ENCODE measurements at regions not wholly inside any gene's neighbourhood (a gene's known extent, or its start where the extent isn't known, plus 50 kb on each side); places are given as distances from the start of the nearest gene placed in this dataset.

GRCh38 chr6:115612216-115612615, 448.5 kb downstream of the FRK start:
- no peaks in the 10 kb centered on the region for H3K36me3 ChIP-seq (ENCODE audit: control insufficient read depth, insufficient read depth, low read length)
- H3K27ac ChIP-seq (ENCODE audit: low read length), result no peak overlapping the region
- TF ChIP-seq POLR2AphosphoS5 (IDR thresholded peaks at IDR 0.05; ENCODE audit: low read depth, low read length) (no peak), SIN3A (IDR thresholded peaks at IDR 0.05; ENCODE audit: borderline replicate concordance, insufficient read depth, low read depth, low read length) (no peak), REST (IDR thresholded peaks at IDR 0.05; ENCODE audit: insufficient read depth in 1 of 2, low read depth in 2 of 2, low read length in 1 of 2) (no peak), CTCF (IDR thresholded peaks at IDR 0.05) (no peak), TCF7L2 (IDR thresholded peaks at IDR 0.05; ENCODE audit: low read depth, low read length) (no peak)
- no TSS peak for BruUV-seq (replicated peaks)
- ATAC-seq (no peak), DNase-seq (ENCODE audit: low read depth, low spot score) (no peak)
- CTCF ChIA-PET, result no interaction called here
- in situ Hi-C loops (cut with HindIII; ENCODE audit: low pct_unique_long_range_greater_than_20kb, low sequenced_read_pairs), result no loop called here
- intact Hi-C loops (cut with micrococcal nuclease; ENCODE audit: unreplicated experiment), result no loop called here
- POLR2A ChIA-PET, result no interaction called here
- H3K27me3 ChIP-seq (ENCODE audit: control insufficient read depth, insufficient read depth, low read length), result no peaks in the 10 kb centered on the region
- no peak overlapping the region for H3K4me3 ChIP-seq (ENCODE audit: low read depth in 2 of 2, low read length in 2 of 2)
- no peaks in the 10 kb centered on the region for H3K4me1 ChIP-seq (ENCODE audit: control insufficient read depth, insufficient read depth, low read length)
- no peaks in the 10 kb centered on the region for H3K9me3 ChIP-seq (ENCODE audit: control insufficient read depth, insufficient read depth, low read depth, low read length)

- BruUV-seq (replicated peaks), result no TSS peak
- H3K9me3 ChIP-seq (ENCODE audit: control insufficient read depth, insufficient read depth, low read depth, low read length), result no peaks in the 10 kb centered on the region
- intact Hi-C loops (cut with micrococcal nuclease; ENCODE audit: unreplicated experiment) (no loop called here), in situ Hi-C loops (cut with HindIII; ENCODE audit: low pct_unique_long_range_greater_than_20kb, low sequenced_read_pairs) (no loop called here)
- no peaks in the 10 kb centered on the region for H3K4me1 ChIP-seq (ENCODE audit: control insufficient read depth, insufficient read depth, low read length)
- H3K36me3 ChIP-seq (ENCODE audit: control insufficient read depth, insufficient read depth, low read length), result no peaks in the 10 kb centered on the region
- ChIA-PET POLR2A (no interaction called here), CTCF (no interaction called here)
- H3K27me3 ChIP-seq (ENCODE audit: control insufficient read depth, insufficient read depth, low read length), result no peaks in the 10 kb centered on the region
- ATAC-seq, result no peak
- TF ChIP-seq CTCF (IDR thresholded peaks at IDR 0.05) (no peak), SIN3A (IDR thresholded peaks at IDR 0.05; ENCODE audit: borderline replicate concordance, insufficient read depth, low read depth, low read length) (no peak), POLR2AphosphoS5 (IDR thresholded peaks at IDR 0.05; ENCODE audit: low read depth, low read length) (no peak), REST (IDR thresholded peaks at IDR 0.05; ENCODE audit: insufficient read depth in 1 of 2, low read depth in 2 of 2, low read length in 1 of 2) (no peak), TCF7L2 (IDR thresholded peaks at IDR 0.05; ENCODE audit: low read depth, low read length) (no peak)
- no peak overlapping the region for H3K4me3 ChIP-seq (ENCODE audit: low read depth in 2 of 2, low read length in 2 of 2)
- H3K27ac ChIP-seq (ENCODE audit: low read length), result no peak overlapping the region
- no peak for DNase-seq (ENCODE audit: low read depth, low spot score)
Measured at GRCh38 chr6:115610696-115611095, 450.0 kb downstream of the FRK start.
